ENCODE measurements at regions not wholly inside any gene's neighbourhood (a gene's known extent, or its start where the extent isn't known, plus 50 kb on each side); places are given as distances from the start of the nearest gene placed in this dataset.

DNA sequence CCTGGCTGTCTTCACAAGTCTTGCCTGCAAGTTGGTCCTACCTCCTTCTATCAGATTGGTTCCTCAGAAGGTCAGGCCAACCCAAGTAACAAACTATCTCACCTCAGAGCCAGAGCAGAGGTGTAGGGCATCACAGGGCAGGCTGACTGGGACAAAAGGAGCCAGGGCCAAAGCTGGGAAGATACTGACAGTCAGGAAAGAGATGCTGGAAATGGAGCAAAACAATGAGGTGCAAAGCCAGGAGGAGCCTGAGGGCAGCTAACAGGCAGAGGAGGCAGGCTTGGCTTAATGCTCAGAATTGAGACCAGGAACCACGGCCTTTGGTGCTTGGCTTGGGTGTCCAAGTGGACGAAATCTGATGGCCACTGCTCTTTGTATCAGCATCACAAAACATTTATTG lies 68.4 kb upstream of the PNMA1 start:
- no peak for DNase-seq (ENCODE audit: low spot score)

DNA sequence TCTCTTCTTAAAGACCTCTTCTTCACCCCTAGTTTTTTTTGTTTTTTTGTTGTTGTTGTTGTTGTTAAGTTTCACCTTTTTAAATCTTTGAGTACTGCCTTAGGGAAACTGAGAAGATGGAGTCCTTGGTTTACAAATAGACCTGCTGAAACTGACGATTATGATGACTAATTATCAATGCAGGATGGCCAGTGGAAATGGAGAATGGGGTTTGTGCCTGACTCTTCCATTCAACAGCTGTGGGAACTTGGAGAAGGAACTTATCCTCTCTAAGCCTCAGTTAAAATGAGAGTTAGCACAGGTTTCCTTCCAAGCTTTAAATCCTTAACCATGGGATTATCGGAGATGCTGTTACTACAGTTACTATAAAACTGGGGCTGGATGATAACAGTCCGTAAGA lies 66.7 kb upstream of the PNMA1 start:
- no peak for DNase-seq (ENCODE audit: low spot score)

DNA sequence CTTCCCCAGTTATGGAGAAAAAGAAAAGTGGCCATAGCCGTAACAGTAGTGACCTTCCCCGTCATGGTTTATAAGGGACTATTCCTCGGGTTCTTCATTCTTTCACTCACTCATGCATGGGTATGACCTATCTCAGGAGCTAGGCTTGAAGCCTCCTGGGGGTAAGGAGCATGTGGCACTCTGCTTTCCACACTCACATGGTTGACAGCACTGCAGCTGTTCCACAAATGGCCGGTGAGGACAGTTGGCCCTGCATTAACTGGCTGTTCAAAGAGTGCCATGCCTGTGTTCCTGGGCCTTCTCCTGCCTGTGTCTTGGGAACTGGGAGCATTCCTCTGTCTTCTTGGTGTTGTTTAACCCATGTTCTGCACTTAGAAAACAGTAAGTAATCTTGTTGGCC lies 66.2 kb upstream of the PNMA1 start:
- no peak for DNase-seq (ENCODE audit: low spot score)

DNA sequence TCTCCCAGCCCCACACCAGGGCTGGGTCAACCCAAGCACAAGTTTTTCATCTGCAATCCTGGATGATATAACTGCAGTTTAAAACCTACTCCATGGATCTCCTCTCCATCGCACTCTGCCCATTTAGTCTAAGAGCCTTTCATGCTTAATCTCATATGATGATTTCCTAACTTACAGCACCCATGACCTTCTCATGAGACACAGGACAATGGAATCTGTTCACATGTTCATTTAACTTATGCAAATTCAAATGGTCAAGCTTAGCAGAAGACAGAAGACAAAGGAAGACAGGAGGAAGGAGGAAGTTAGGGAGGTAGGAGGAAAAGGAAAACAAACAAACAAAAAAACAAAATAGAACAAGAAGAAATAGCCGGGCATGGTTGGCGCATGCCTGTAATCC lies 64.6 kb upstream of the PNMA1 start:
- DNase-seq (ENCODE audit: low spot score), result no peak

DNA sequence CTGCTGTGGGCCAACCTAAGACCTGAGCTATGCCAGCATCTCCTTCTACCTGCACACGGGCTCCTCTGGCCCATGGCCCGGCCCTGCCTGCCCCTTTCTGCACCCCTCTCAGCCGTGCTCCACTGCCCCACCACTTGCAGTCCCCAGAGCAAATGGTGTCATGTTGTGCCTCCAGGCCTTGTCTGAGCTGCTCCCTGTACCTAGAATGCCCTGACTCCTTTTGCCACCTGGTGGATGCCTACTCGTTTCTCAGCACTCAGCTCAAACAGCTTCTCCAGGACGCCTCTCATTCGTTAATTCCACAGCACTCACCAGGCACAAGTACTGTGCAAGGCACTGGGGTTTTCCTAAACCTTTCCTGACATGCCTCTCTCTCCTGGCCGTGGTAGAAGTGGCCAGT lies 63.2 kb upstream of the PNMA1 start:
- DNase-seq (ENCODE audit: low spot score), result no peak

DNA sequence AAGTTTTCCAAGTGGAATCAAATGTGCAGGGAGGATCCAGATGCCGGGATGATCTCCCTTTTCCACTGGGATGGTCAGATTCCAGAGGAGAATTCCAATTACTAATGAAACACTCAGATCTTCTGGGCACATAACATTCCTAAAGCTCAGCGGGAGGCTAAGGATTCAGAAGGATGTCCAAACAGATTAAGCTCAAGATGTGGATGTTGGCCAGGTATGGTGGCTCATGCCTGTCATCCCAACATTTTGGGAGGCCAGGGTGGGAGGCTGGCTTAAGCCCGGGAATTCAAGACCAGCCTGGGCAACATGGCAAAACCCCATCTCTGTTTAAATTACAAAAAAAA lies 62.0 kb upstream of the PNMA1 start:
- no peak for DNase-seq (ENCODE audit: low spot score)

DNA sequence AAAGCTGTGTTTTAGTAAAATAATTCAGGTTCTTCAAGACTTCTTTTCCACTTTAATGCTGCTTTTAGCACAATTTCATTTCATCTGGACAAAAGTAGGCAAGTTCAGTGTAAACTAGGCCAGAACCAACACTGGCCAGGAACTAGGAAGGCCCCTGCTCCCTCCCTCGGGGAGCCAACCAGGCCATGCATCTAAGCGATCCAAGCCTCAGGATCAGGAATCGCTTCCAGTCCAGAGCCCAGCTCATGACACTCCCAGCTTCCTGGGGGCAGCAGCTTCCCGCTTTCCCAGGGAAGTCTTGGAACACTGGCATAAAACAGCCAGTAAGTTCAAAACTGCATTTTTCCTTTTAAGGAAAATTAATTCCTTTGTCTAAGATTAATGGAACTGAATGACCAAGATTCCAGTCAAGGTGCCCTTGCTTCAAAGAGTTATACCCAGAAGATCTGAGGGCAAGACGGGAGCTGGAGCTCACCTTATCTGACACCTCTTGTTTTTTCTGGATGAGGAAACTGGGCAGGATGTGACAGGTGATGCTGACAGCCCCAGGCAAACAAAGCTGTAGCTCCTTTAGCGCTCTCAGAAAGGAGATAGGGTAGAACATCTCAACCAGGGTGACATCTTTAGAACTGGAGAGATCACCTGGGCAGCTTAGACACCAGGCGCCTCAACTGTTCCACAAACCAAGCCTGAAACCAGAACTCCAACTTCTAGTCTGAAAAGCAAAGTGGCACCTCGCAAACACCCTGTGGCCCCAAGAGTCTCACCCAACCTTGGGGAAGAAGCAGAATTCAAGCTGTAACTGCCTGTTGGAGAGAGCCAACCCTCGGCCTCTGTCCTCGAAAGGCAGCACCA lies 61.4 kb upstream of the PNMA1 start:
- no peak for DNase-seq (ENCODE audit: low spot score)

DNA sequence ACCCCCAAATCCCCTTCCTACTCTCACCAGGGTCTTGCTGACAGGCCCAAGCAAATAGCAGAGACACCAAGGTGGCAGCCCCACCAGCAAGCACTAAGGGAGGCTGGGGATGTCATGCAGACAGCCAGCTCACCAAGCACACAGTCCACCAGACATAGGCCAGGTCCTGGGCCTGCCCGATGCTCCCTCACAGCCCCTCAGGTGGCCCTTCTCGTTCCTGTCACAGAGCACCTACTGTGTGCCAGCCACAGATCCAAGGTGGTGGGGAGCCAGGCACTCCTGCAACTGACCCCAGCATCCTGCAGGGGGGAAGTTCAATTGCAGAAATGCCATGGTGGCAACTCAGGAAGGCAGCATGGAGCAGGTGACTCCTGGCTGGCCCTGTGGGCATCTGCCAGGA lies 60.5 kb upstream of the PNMA1 start:
- no peak for DNase-seq (ENCODE audit: low spot score)

DNA sequence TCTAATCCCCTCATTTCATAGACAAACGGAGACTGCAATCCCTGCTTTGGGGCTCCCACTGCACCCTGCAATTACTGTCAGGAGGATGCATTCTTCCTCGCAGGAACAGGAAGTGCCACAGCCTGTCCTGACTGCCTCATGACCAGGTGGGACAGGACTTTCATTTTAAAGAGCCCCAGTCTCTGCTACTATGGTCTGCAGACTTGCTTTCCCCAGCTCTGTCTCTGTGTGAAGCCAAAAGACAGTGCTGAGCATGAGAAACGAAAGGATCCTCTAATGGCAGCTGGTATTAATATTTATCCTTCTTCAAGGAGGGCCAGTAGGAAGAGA lies 60.0 kb upstream of the PNMA1 start:
- no peak for DNase-seq (ENCODE audit: low spot score)

DNA sequence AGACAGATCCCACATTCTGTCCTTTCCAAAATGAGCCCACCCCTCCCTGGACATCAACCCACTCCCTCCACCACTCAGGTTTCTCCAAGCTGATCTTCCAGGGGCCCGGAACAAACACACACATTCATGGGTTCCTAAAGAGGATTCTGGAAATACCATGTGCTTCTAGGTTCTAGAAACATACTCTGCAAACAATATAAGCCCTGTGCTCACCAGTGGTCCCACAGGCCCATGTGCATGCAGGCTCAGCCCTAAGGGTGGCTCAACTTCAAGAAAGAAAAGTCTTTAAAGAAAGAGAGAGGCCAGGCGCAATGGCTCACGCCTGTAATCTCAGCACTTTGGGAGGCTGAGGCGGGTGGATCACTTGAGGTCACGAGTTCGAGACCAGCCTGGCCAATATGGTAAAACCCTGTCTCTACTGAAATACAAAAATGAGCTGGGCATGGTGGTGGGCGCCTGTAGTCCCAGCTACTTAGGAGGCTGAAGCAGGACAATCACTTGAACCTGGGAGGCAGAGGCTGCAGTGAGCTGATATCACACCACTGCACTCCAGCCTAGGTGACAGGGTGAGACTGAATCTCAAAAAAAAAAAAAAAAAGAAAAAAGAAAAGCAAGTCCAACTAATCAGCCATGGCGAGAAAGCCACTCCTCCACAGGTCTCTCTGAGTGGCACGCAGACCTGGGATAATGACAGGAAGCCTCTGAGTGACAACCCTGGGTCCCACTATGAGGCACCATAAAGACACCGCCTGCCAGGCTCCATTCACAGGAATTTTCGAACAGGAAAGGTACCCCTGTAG lies 59.5 kb upstream of the PNMA1 start:
- DNase-seq (ENCODE audit: low spot score), result no peak

DNA sequence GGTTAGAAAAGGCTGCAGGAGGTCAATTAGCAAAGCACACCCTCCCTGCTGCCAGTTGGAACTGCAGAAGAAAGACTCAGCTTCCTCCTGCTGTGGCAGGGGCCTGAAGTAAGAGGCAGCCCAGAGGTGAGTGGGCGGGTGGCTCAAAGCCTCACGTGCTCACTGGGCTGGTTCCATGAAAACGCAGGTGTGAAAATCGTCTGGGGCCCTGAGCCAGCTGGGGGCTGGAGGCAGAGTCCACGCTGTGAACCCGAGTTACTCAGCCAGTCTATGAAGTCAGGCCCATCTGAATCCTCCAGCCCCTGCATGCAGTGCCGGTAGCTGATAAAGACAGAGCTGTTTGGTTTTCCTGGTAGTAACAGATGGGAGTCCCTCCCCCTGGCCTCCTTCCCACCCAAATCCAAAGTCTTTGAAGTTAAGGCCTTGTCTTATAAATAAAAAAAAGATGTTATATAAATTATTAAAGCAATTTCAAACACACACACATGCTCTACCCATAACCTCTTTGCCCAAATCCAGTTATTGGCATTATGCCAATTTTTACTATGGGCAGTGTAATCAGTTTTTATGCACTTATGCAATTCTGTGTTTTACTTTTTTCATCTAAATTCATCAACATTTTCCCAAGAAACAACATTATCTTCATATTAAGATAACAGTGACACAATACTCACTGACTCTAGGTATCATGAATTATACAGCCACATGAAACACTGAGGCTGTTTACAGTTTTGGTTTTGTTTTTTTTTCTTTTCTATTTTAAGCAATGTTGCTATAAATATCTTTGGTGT lies 57.9 kb upstream of the PNMA1 start:
- DNase-seq (ENCODE audit: low spot score), result no peak

DNA sequence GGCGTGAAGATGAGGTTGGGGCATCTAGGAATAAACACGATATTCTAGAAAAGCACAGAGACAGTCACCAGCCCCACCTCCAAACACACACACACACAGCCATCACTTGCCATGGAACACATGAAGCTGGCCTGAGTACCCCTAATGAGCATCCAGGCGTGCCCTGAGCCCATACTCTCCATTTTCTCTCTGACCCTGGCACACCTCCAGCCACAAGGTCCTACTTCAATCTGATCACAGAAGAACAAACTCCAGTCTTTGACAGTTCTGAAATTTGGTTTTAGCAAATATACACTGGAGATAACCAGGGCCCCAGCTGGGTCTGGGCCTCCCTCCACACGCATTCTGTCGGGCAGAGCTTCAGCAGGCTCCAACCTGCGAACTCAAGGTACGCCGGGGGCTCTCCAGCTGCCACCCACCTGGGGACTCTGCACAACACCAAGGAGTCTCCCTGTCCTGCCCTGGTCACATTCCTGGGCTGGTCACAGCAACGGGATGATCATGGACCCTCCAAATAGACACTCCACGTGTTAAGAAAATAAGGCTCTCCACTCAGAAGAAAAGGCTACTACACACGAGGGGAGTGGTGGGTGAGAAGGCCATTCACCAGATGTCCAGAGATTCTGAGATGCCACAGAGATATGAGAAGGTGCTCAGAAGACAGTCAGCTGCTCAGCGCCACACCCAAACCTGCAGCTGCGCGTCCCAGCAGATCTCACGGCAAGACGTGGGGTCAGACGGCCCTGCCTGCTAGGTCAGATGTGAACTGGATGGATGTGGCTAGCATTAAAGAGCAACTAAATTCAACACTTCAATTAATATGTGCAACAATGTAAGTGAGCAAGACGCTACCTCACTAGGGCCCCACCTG lies 57.0 kb upstream of the PNMA1 start:
- DNase-seq (ENCODE audit: low spot score), result no peak

DNA sequence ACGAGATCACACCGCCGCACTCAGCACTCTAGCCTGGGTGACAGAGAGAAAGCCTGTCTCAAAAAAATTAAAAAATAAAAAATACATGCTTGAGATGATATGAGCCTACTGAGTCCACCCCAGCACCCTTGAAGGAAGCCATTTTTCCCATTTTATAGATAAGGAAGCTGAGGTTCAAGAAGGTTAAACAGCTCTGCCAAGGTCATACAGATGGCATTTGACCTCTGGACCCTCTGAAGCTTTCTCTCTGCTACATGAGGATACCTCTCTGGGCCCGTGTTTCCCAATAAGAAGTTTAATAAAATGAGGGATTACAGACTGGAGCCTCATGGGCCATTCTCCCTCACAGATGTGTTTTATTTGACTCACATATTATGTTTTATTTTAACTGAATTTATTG lies 53.9 kb upstream of the PNMA1 start:
- DNase-seq (ENCODE audit: low spot score), result no peak

DNA sequence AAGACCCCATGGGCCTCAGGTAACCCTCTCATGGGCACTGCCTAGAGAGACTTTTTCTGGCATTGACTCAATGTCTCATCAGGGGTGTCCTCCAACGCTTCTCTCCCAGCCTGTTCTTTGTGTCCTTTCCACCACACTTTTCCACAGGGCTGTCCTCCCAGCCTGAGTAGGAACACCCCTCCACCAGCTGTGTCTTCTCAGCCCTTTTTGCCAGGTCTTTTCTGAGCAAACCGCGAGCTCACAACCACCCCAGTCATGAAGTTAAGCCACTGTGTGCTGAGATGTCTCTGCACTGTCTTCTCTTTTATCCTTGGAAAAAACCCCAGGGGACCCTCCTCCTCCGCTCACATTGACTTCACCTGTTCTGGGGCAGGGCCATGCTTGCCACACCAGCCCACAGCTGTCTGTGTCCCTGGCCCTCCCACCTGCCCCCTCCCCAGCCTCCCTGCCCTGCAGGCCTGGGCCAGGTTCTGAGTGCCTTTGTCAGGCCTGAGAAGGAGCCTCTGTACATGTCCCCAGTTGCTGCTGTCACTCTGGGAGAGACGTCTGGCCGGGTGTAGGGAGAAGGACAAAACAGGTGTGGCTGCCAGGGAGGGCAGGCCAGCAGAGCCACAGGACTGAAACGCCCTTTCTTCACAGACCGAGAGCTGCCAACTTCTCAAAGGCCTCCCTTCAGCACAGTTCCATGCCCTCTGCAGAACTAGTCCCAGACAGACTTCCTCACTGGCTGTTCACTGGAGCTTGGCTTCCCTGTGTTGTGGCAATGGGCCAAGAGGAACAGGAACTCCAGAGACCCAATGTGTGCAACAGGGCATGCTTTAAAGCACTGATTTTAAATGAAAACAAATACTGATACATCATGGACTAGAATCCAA lies 50.5 kb upstream of the PNMA1 start:
- DNase-seq (ENCODE audit: low spot score), result no peak
